GM06990 (cell line): ENCODE measurements at regions not wholly inside any gene's neighbourhood (a gene's known extent, or its start where the extent isn't known, plus 50 kb on each side); places are given as distances from the start of the nearest gene placed in this dataset.

ENCODE experiments used
- DNase-seq: peaks from one replicate; pipeline ENCODE4 v3.0.0-alpha.2; 2011; ENCODE audit not compliant: insufficient read length; ENCODE audit errors: extremely low read depth
- H3K27me3 ChIP-seq: replicated peaks from 2 replicates; pipeline ENCODE4 v1.6.0; 2011; ENCODE audit warnings: low read length; ENCODE audit not compliant: control insufficient read depth, insufficient read depth
- H3K36me3 ChIP-seq: 2 replicates; pipeline ENCODE4 v1.5.1; 2011; ENCODE audit warnings: low read length; ENCODE audit not compliant: control insufficient read depth, insufficient read depth
- H3K4me3 ChIP-seq: replicated peaks from 2 replicates; pipeline ENCODE4 v1.5.1; 2011; ENCODE audit warnings: low read depth, mild to moderate bottlenecking, control low read depth, low read length
- TF ChIP-seq, protein P1 (sequence below): IDR thresholded peaks from 2 replicates; pipeline ENCODE4 v1.5.1; 2011; ENCODE audit warnings: low read length, control low read depth, mild to moderate bottlenecking, inconsistent platforms; ENCODE audit not compliant: insufficient read depth, poor library complexity, severe bottlenecking

DNA sequence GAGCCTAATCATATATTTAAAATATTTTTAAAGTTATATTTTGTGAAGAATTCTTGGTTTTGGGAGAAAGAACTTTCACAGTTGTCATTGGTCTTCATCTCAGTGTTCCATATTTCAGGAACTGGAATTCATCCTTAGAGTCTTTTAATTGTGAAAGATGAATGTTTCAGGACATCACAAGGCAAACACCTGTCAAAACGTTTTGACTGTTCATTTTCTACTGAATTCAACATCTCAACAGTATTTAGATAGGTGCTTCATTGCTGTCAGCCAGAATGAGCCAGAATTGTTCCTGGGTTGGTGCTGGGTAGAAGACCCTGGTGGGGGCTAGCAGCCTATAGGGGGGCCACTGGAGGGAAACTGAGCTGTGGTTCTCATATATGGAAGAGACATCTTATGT lies 255.1 kb upstream of the CXCR4 start:
- H3K27me3 ChIP-seq = no peaks in the 10 kb centered on the region
- TF ChIP-seq, protein P1, sequence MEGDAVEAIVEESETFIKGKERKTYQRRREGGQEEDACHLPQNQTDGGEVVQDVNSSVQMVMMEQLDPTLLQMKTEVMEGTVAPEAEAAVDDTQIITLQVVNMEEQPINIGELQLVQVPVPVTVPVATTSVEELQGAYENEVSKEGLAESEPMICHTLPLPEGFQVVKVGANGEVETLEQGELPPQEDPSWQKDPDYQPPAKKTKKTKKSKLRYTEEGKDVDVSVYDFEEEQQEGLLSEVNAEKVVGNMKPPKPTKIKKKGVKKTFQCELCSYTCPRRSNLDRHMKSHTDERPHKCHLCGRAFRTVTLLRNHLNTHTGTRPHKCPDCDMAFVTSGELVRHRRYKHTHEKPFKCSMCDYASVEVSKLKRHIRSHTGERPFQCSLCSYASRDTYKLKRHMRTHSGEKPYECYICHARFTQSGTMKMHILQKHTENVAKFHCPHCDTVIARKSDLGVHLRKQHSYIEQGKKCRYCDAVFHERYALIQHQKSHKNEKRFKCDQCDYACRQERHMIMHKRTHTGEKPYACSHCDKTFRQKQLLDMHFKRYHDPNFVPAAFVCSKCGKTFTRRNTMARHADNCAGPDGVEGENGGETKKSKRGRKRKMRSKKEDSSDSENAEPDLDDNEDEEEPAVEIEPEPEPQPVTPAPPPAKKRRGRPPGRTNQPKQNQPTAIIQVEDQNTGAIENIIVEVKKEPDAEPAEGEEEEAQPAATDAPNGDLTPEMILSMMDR = no peak

DNA sequence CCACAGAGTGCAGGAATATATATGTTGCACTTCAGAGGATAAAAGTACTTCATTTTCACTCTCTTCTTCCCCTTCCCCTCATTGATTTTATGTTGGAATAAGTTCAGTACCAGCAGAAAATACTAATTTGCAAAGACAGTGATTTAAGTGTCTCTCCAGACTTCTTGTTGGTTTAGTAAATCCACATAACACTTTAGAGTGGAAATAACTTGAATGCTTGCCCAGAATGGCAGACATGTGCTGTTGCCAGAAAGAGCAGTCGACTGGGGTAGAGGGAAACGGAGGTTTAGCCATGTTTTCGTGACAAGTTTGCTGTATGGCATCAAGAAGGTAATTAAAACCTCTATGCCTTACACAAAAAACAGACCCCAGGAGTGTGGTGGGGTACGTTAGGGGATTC lies 246.0 kb upstream of the CXCR4 start:
- Histone ChIP-seq H3K27me3 (no peaks in the 10 kb centered on the region), H3K4me3 (no peak overlapping the region), H3K36me3 (no peaks in the 10 kb centered on the region)
- TF ChIP-seq, protein P1 = no peak
- no peak for DNase-seq

More for the DNA sequence above, 255.1 kb upstream of the CXCR4 start:
- no peaks in the 10 kb centered on the region; the same call in 1 of the 2 replicates for H3K36me3 ChIP-seq
- DNase-seq = no peak
- H3K4me3 ChIP-seq = no peak overlapping the region

DNA sequence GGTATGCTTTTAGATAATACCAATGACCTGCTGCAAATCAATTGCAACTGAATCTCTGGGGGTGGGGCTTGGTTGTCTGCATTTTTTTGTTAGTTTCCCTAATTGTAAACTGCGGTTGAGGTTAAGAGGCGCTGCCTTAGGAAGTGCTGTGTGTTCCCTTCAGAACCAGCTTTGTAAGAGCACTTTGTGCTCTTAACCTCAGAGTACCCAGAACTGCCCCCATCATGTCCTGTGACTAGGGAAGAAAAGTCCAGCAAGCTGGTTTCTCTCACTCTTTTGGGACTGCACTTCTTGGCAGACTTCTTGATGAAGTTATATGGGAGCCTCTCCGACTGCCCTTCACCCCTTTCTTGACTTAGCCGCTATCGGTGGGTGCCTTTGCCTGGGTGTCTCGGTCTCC lies 245.5 kb upstream of the CXCR4 start:
- TF ChIP-seq, protein P1 = no peak
- no peak for DNase-seq
- Histone ChIP-seq H3K27me3 (no peaks in the 10 kb centered on the region), H3K36me3 (no peaks in the 10 kb centered on the region), H3K4me3 (no peak overlapping the region)

DNA sequence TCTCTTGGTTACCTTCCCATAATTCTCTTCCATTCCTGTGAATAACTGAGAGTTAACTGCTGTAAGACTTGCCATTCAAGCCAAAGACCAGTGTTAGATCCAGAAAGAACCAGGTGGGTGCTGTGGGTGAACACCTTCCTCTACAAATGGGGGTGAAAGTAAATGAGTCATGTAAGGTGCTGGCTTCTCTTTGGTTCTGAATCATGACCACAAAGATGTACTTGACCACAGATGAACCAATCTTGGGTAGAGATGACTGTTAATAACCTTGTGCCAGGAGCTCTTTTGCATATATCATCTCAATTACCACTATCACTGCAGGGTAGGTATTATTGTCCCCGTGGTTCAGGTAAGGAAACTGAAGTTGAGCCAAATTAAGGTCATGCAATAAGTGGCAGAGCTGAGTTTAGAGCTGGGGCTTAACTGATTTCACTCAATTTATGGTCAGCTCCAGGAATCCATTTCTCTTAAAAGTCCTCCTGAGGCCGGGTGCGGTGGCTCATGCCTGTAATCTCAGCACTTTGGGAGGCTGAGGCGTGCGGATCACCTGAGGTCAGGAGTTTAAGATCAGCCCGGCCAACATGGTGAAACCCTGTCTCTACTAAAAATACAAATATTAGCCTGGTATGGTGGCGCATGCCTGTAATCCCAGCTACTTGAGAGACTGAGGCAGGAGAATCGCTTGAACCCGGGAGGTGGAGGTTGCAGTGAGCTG lies 244.9 kb upstream of the CXCR4 start:
- H3K4me3 ChIP-seq = no peak overlapping the region

DNA sequence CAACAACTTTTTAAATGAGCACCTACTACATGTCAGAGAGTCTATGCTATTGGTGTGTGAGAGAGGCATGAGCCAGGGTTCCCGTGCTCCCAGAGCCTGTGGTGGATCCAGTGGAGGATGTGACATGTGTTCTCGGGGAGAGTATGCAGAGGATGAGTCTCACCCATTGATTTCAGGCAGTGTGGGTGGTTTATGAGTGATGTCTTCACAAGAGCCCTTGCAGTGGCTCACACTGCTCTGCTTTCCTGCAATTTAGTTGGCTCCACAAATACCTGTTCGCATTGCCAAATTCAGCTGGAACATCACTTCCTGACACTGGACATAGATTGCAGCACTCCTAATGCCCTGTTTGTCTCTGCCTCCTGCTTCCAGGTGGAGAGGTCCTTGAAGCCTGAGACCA lies 243.6 kb upstream of the CXCR4 start:
- DNase-seq = no peak
- Histone ChIP-seq H3K4me3 (no peak overlapping the region), H3K27me3 (peaks cover 2% of the 10 kb centered on the region; the same call in 1 of the 2 replicates), H3K36me3 (no peaks in the 10 kb centered on the region)
- TF ChIP-seq, protein P1 = no peak

More for the DNA sequence above, 244.9 kb upstream of the CXCR4 start:
- Histone ChIP-seq H3K27me3 (no peaks in the 10 kb centered on the region), H3K36me3 (no peaks in the 10 kb centered on the region)
- TF ChIP-seq, protein P1 = no peak
- peak; percentile 47 for DNase-seq
